HepG2 (cell line): ENCODE measurements at regions not wholly inside any gene's neighbourhood (a gene's known extent, or its start where the extent isn't known, plus 50 kb on each side); places are given as distances from the start of the nearest gene placed in this dataset.

Source experiments
- ATAC-seq: fragments of 200-7000 bp; cut with Tn5 transposase; 3 replicates; pipeline ENCODE4 v1.9.1; 2020; ENCODE audit warnings: mild to moderate bottlenecking, moderate library complexity
- BruUV-seq: library from RNA; stranded (reverse); fragments of 400-500 nt; replicated peaks from 2 replicates; lab custom pipeline; 2021; lab: Mats Ljungman, UMichigan
- CTCF ChIA-PET: fragments of 300-600 bp; formaldehyde crosslinking; extraction: SDS; loops from one replicate; lab custom pipeline; 2021; ENCODE audit warnings: low total read pairs, inconsistent platforms, low intra/inter-chr PET ratio; lab: Yijun Ruan, JAX
- POLR2A ChIA-PET: fragments of 350-600 bp; sonication (Branson Sonifier 250); formaldehyde crosslinking; loops from one replicate; lab custom pipeline; 2020; ENCODE audit warnings: antibody characterized with exemption, inconsistent platforms; lab: Yijun Ruan, JAX
- DNase-seq: peaks from one replicate; pipeline ENCODE4 v3.0.0-alpha.2; 2015; ENCODE audit warnings: low spot score
- FAIRE-seq: peaks from 3 replicates; lab custom pipeline; 2011; peaks lifted over from hg19 to GRCh38; lab: Jason Lieb, UNC
- H2AFZ ChIP-seq: one replicate; pipeline ENCODE4 v1.6.1; 2011; ENCODE audit warnings: low read length, inconsistent platforms
- H3K27ac ChIP-seq: fragments of 300-600 bp; 3 replicates; pipeline ENCODE4 v1.8.0; 2011; ENCODE audit warnings: mixed run types, mild to moderate bottlenecking, mixed read lengths, low read length, inconsistent platforms; ENCODE audit not compliant: insufficient read depth; ENCODE audit errors: extremely low read length
- H3K27me3 ChIP-seq, 2 experiments: fragments of 200-600 bp in 1 of 2; 2 replicates in 1 of 2; 3 replicates in 1 of 2; pipeline versions ENCODE4 v1.6.0 to v1.8.0; 2011; ENCODE audit warnings: low read length in 2 of 2, mild to moderate bottlenecking in 2 of 2, moderate library complexity in 2 of 2, inconsistent platforms in 1 of 2; ENCODE audit not compliant: insufficient read depth in 2 of 2, control insufficient read depth in 1 of 2
- H3K36me3 ChIP-seq, 2 experiments: fragments of 200-600 bp in 1 of 2; replicated peaks in 1 of 2; 2 replicates in 1 of 2; 3 replicates in 1 of 2; pipeline versions ENCODE4 v1.5.1 to v1.8.0; 2011; ENCODE audit warnings: low read length in 2 of 2, inconsistent platforms in 1 of 2; ENCODE audit not compliant: insufficient read depth in 2 of 2, control insufficient read depth in 1 of 2
- H3K4me1 ChIP-seq: 2 replicates; pipeline ENCODE4 v1.5.1; 2012; ENCODE audit warnings: low read length, inconsistent platforms; ENCODE audit not compliant: insufficient read depth
- H3K4me2 ChIP-seq: 2 replicates; pipeline ENCODE4 v1.6.0; 2011; ENCODE audit warnings: low read depth, low read length, inconsistent platforms
- H3K4me3 ChIP-seq, 3 experiments: fragments of 200-600 bp in 1 of 3; sonication (generic), shearing (Covaris generic) in 1 of 3; replicated peaks in 1 of 3; 2 replicates each; pipeline ENCODE4 v1.5.1; 2011 to 2016; ENCODE audit warnings: low read length in 3 of 3, inconsistent platforms in 2 of 3, low read depth in 2 of 3, mild to moderate bottlenecking in 2 of 3, control low read depth in 1 of 3, mixed read lengths in 1 of 3; ENCODE audit not compliant: insufficient read depth in 1 of 3
- H3K79me2 ChIP-seq: one replicate; pipeline ENCODE4 v1.6.1; 2011; ENCODE audit warnings: low read length, inconsistent platforms; ENCODE audit not compliant: insufficient read depth
- H3K9ac ChIP-seq: 2 replicates; pipeline ENCODE4 v1.6.0; 2011; ENCODE audit warnings: mild to moderate bottlenecking, low read depth, low read length, inconsistent platforms; ENCODE audit not compliant: insufficient read depth
- H3K9me3 ChIP-seq: 2 replicates; pipeline ENCODE4 v1.5.1; 2012; ENCODE audit warnings: mild to moderate bottlenecking, low read length
- H4K20me1 ChIP-seq: 2 replicates; pipeline ENCODE4 v1.6.0; 2011; ENCODE audit warnings: inconsistent platforms, mild to moderate bottlenecking, low read length, moderate library complexity; ENCODE audit not compliant: insufficient read depth
- CC2D1A ChIP-seq: sonication (generic); formaldehyde crosslinking; IDR thresholded peaks from 2 replicates; pipeline ENCODE4 v1.8.1; 2023; ENCODE audit warnings: mild to moderate bottlenecking, missing genetic modification reagents
- CENPX ChIP-seq: sonication (generic); formaldehyde crosslinking; IDR thresholded peaks from 2 replicates; pipeline ENCODE4 v1.9.0; 2021; ENCODE audit warnings: mild to moderate bottlenecking, missing genetic modification reagents, moderate library complexity
- ERF ChIP-seq: IDR thresholded peaks from 2 replicates; pipeline ENCODE4 v1.6.1; 2018; ENCODE audit warnings: missing biosample characterization, missing genetic modification reagents
- FOXA1 ChIP-seq, 2 experiments: fragments of 450-650 bp in 1 of 2; sonication (generic) in 1 of 2; formaldehyde crosslinking in 1 of 2; IDR thresholded peaks; 2 replicates each; pipeline versions ENCODE4 v1.4.0 to v1.6.1; 2016 to 2020; ENCODE audit warnings: missing genetic modification reagents in 1 of 2
- HDAC2 ChIP-seq: sonication (generic); formaldehyde crosslinking; IDR thresholded peaks from 2 replicates; pipeline ENCODE4 v1.4.0; 2020; ENCODE audit warnings: missing genetic modification reagents
- HOXA9 ChIP-seq: sonication (generic); formaldehyde crosslinking; IDR thresholded peaks from 2 replicates; pipeline ENCODE4 v1.8.1; 2022; ENCODE audit warnings: missing genetic modification reagents, mild to moderate bottlenecking, moderate library complexity, borderline replicate concordance
- MED1 ChIP-seq: sonication (generic); formaldehyde crosslinking; IDR thresholded peaks from 2 replicates; pipeline ENCODE4 v1.4.0; 2020; ENCODE audit warnings: missing genetic modification reagents
- NFE2L1 ChIP-seq: sonication (generic); formaldehyde crosslinking; IDR thresholded peaks from 2 replicates; pipeline ENCODE4 v1.4.0; 2020; ENCODE audit warnings: missing genetic modification reagents, mild to moderate bottlenecking, borderline replicate concordance
- SMAD1 ChIP-seq: sonication (generic); formaldehyde crosslinking; IDR thresholded peaks from 2 replicates; pipeline ENCODE4 v1.4.0; 2020; ENCODE audit warnings: missing genetic modification reagents, low read depth, mild to moderate bottlenecking, borderline replicate concordance
- SUZ12 ChIP-seq: fragments of 150-350 bp; IDR thresholded peaks from 2 replicates; pipeline ENCODE4 v1.6.1; 2014; ENCODE audit warnings: low read depth, low read length
- ZNF468 ChIP-seq: sonication (generic); formaldehyde crosslinking; IDR thresholded peaks from 2 replicates; pipeline ENCODE4 v1.8.0; 2022; ENCODE audit warnings: mild to moderate bottlenecking, moderate library complexity, missing genetic modification reagents
- ZNF776 ChIP-seq: sonication (generic); formaldehyde crosslinking; IDR thresholded peaks from 2 replicates; pipeline ENCODE4 v1.4.0; 2020; ENCODE audit warnings: mild to moderate bottlenecking, missing genetic modification reagents
- in situ Hi-C: cut with HindIII; loops from 2 replicates; pipeline ENCODE4 v1.10.0; 2017; ENCODE audit warnings: low pct_unique_long_range_greater_than_20kb; ENCODE audit not compliant: extremely low pct_ligation_motif_present
- intact Hi-C: fragments of 100-400 bp; cut with micrococcal nuclease; formaldehyde crosslinking; loops from one replicate; pipeline ENCODE4 v1.10.0; 2022; ENCODE audit not compliant: unreplicated experiment
- TF ChIP-seq, protein P1 (sequence below): sonication (generic); formaldehyde crosslinking; IDR thresholded peaks from 2 replicates; pipeline ENCODE4 v1.9.0; 2022; ENCODE audit warnings: low read depth, missing genetic modification reagents
- TF ChIP-seq, protein P2 (sequence below): sonication (generic); formaldehyde crosslinking; IDR thresholded peaks from 2 replicates; pipeline ENCODE4 v1.8.0; 2022; ENCODE audit warnings: mild to moderate bottlenecking, missing genetic modification reagents, moderate library complexity
- TF ChIP-seq, protein P3 (sequence below): sonication (generic); formaldehyde crosslinking; IDR thresholded peaks from 2 replicates; pipeline ENCODE4 v1.5.0; 2020; ENCODE audit warnings: mild to moderate bottlenecking, missing genetic modification reagents
- TF ChIP-seq, protein P4 (sequence below): sonication (generic); formaldehyde crosslinking; IDR thresholded peaks from 2 replicates; pipeline ENCODE4 v1.5.0; 2020; ENCODE audit warnings: mild to moderate bottlenecking, low read depth, missing genetic modification reagents, borderline replicate concordance
- TF ChIP-seq, protein P5 (sequence below): sonication (generic); formaldehyde crosslinking; IDR thresholded peaks from 2 replicates; pipeline ENCODE4 v1.4.0; 2020; ENCODE audit warnings: missing genetic modification reagents, mild to moderate bottlenecking, borderline replicate concordance
- TF ChIP-seq, protein P6 (sequence below): sonication (generic); formaldehyde crosslinking; IDR thresholded peaks from 2 replicates; pipeline ENCODE4 v1.4.0; 2020; ENCODE audit warnings: mild to moderate bottlenecking, low read depth, missing genetic modification reagents

DNA sequence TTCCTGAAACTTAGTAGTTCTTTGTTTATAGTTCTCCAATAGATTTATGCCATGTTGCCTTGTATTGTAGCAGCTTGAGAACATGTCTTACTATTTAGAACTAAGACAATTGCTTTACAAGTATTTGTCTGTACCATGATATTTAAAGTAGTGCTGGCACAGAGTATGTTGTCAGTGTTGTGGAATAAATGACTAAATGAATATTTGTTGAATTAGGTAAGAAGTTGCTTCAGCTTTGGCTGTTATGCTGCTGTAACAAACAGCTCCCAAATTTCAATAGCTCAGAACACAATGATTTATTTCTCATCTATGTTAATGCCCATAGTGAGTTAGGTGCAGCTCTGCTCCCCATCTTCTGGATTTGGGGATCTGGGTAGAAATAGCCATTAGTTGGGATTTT lies 90.2 kb upstream of the VCAM1 start:
- Histone ChIP-seq H3K9ac (no peak overlapping the region), H3K9me3 (no peaks in the 10 kb centered on the region), H3K4me2 (no peak overlapping the region)
- intact Hi-C loops (no loop called here), in situ Hi-C loops (no loop called here)
- no peak for FAIRE-seq
- TF ChIP-seq HDAC2 (CRISPR knock-in tag) (no peak), MED1 (no peak), HOXA9 (CRISPR knock-in tag) (no peak), SMAD1 (CRISPR knock-in tag) (no peak), FOXA1 (IDR thresholded peaks at IDR 0.05) (no peak), FOXA1 (CRISPR knock-in tag; IDR thresholded peaks at IDR 0.05) (no peak), ERF (CRISPR knock-in tag) (no peak), ZNF468 (CRISPR knock-in tag) (no peak), ZNF776 (CRISPR knock-in tag) (no peak), CC2D1A (no peak), NFE2L1 (CRISPR knock-in tag) (no peak), SUZ12 (no peak), CENPX (CRISPR knock-in tag) (no peak)
- TF ChIP-seq, protein P1, sequence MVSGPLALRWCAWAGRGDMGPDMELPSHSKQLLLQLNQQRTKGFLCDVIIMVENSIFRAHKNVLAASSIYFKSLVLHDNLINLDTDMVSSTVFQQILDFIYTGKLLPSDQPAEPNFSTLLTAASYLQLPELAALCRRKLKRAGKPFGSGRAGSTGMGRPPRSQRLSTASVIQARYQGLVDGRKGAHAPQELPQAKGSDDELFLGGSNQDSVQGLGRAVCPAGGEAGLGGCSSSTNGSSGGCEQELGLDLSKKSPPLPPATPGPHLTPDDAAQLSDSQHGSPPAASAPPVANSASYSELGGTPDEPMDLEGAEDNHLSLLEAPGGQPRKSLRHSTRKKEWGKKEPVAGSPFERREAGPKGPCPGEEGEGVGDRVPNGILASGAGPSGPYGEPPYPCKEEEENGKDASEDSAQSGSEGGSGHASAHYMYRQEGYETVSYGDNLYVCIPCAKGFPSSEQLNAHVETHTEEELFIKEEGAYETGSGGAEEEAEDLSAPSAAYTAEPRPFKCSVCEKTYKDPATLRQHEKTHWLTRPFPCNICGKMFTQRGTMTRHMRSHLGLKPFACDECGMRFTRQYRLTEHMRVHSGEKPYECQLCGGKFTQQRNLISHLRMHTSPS, result no peak
- TF ChIP-seq, protein P2, sequence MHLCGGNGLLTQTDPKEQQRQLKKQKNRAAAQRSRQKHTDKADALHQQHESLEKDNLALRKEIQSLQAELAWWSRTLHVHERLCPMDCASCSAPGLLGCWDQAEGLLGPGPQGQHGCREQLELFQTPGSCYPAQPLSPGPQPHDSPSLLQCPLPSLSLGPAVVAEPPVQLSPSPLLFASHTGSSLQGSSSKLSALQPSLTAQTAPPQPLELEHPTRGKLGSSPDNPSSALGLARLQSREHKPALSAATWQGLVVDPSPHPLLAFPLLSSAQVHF (CRISPR knock-in tag), result no peak
- TF ChIP-seq, protein P3, sequence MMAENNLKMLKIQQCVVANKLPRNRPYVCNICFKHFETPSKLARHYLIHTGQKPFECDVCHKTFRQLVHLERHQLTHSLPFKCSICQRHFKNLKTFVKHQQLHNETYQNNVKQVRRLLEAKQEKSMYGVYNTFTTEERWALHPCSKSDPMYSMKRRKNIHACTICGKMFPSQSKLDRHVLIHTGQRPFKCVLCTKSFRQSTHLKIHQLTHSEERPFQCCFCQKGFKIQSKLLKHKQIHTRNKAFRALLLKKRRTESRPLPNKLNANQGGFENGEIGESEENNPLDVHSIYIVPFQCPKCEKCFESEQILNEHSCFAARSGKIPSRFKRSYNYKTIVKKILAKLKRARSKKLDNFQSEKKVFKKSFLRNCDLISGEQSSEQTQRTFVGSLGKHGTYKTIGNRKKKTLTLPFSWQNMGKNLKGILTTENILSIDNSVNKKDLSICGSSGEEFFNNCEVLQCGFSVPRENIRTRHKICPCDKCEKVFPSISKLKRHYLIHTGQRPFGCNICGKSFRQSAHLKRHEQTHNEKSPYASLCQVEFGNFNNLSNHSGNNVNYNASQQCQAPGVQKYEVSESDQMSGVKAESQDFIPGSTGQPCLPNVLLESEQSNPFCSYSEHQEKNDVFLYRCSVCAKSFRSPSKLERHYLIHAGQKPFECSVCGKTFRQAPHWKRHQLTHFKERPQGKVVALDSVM (CRISPR knock-in tag), result no peak
- TF ChIP-seq, protein P4, sequence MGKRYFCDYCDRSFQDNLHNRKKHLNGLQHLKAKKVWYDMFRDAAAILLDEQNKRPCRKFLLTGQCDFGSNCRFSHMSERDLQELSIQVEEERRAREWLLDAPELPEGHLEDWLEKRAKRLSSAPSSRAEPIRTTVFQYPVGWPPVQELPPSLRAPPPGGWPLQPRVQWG, result no peak
- TF ChIP-seq, protein P5, sequence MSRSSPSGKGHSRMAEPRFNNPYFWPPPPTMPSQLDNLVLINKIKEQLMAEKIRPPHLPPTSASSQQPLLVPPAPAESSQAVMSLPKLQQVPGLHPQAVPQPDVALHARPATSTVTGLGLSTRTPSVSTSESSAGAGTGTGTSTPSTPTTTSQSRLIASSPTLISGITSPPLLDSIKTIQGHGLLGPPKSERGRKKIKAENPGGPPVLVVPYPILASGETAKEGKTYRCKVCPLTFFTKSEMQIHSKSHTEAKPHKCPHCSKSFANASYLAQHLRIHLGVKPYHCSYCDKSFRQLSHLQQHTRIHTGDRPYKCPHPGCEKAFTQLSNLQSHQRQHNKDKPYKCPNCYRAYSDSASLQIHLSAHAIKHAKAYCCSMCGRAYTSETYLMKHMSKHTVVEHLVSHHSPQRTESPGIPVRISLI, result no peak
- TF ChIP-seq, protein P6, sequence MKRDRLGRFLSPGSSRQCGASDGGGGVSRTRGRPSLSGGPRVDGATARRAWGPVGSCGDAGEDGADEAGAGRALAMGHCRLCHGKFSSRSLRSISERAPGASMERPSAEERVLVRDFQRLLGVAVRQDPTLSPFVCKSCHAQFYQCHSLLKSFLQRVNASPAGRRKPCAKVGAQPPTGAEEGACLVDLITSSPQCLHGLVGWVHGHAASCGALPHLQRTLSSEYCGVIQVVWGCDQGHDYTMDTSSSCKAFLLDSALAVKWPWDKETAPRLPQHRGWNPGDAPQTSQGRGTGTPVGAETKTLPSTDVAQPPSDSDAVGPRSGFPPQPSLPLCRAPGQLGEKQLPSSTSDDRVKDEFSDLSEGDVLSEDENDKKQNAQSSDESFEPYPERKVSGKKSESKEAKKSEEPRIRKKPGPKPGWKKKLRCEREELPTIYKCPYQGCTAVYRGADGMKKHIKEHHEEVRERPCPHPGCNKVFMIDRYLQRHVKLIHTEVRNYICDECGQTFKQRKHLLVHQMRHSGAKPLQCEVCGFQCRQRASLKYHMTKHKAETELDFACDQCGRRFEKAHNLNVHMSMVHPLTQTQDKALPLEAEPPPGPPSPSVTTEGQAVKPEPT, result no peak
- TF ChIP-seq, all 625 proteins: peak for 0
- Histone ChIP-seq H4K20me1 (no peaks in the 10 kb centered on the region), H3K4me3 (no peak overlapping the region), H2AFZ (no peak overlapping the region), H3K79me2 (no peaks in the 10 kb centered on the region), H3K27me3 (no peaks in the 10 kb centered on the region), H3K36me3 (no peaks in the 10 kb centered on the region), H3K4me1 (no peaks in the 10 kb centered on the region), H3K27ac (no peak overlapping the region)
- ChIA-PET POLR2A (no interaction called here), CTCF (no interaction called here)
- no TSS peak for BruUV-seq
- DNase-seq (no peak), ATAC-seq (no peak)
